ENCODE measurements at regions not wholly inside any gene's neighbourhood (a gene's known extent, or its start where the extent isn't known, plus 50 kb on each side); places are given as distances from the start of the nearest gene placed in this dataset.
"Not testable (repeated sequence)": the region's sequence is repeated elsewhere in the genome, so short reads cannot be mapped to it uniquely, and the experiment has no call there.

DNA sequence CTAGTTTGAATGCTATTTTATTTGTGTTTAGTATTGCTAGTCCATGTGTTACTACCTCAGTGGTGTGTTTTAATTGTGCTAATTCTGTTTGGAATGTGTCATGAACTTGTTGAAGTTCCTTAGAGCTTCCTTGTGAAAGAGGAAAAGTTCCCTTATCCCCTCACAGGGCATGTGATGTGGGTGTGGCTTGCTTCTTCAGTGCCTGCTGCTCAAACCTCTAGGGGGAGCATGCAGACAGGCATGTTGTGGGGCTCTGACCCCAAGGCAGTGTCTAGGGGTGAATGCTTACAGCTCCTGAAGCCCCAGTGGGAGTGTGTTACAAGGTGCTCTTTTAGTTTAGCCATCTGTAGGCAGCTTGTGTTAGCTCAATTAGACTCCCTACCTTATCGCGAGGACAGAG, 86.5 kb downstream of the MAGED4 start:
- Histone ChIP-seq H4K20me1 (ENCODE audit: insufficient read depth, low read length) (no peaks in the 10 kb centered on the region), H3K9ac (ENCODE audit: low read depth, low read length) (no peak overlapping the region), H2AFZ (ENCODE audit: low read depth, low read length) (no peak overlapping the region), H3K27me3 (ENCODE audit: insufficient read depth, low read length, poor library complexity) (no peaks in the 10 kb centered on the region), H3K36me3 (ENCODE audit: insufficient read depth, low read length) (no peaks in the 10 kb centered on the region), H3K4me3 (ENCODE audit: low read depth in 1 of 2, low read length in 2 of 2) (no peak overlapping the region), H3K27ac (ENCODE audit: low read length) (no peak overlapping the region), H3K4me2 (ENCODE audit: insufficient read depth, low read length) (no peak overlapping the region), H3K4me1 (ENCODE audit: insufficient read depth, low read length) (no peaks in the 10 kb centered on the region), H3K9me3 (ENCODE audit: insufficient read depth, low read length, severe bottlenecking) (no peaks in the 10 kb centered on the region), H3K79me2 (ENCODE audit: insufficient read depth, low read length) (no peaks in the 10 kb centered on the region)
- peak; percentile 6 for DNase-seq
- ATAC-seq (ENCODE audit: insufficient read depth, low read depth) = no peak
- TF ChIP-seq, protein P1, sequence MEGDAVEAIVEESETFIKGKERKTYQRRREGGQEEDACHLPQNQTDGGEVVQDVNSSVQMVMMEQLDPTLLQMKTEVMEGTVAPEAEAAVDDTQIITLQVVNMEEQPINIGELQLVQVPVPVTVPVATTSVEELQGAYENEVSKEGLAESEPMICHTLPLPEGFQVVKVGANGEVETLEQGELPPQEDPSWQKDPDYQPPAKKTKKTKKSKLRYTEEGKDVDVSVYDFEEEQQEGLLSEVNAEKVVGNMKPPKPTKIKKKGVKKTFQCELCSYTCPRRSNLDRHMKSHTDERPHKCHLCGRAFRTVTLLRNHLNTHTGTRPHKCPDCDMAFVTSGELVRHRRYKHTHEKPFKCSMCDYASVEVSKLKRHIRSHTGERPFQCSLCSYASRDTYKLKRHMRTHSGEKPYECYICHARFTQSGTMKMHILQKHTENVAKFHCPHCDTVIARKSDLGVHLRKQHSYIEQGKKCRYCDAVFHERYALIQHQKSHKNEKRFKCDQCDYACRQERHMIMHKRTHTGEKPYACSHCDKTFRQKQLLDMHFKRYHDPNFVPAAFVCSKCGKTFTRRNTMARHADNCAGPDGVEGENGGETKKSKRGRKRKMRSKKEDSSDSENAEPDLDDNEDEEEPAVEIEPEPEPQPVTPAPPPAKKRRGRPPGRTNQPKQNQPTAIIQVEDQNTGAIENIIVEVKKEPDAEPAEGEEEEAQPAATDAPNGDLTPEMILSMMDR (IDR thresholded peaks at IDR 0.05; ENCODE audit: borderline replicate concordance, extremely low read depth, low read length, poor library complexity, severe bottlenecking) = peak; percentile 51
- TF ChIP-seq EZH2 (IDR thresholded peaks at IDR 0.05; ENCODE audit: borderline replicate concordance, low read depth, low read length, severe bottlenecking) = no peak

- Histone ChIP-seq H3K36me3 (ENCODE audit: insufficient read depth, low read length) (no peaks in the 10 kb centered on the region), H3K27ac (ENCODE audit: low read length) (no peak overlapping the region), H3K9ac (ENCODE audit: low read depth, low read length) (no peak overlapping the region), H3K4me2 (ENCODE audit: insufficient read depth, low read length) (no peak overlapping the region), H3K4me1 (ENCODE audit: insufficient read depth, low read length) (no peaks in the 10 kb centered on the region), H3K79me2 (ENCODE audit: insufficient read depth, low read length) (no peaks in the 10 kb centered on the region), H2AFZ (ENCODE audit: low read depth, low read length) (no peak overlapping the region), H3K4me3 (ENCODE audit: low read depth in 1 of 2, low read length in 2 of 2) (no peak overlapping the region), H3K9me3 (ENCODE audit: insufficient read depth, low read length, severe bottlenecking) (no peaks in the 10 kb centered on the region), H4K20me1 (ENCODE audit: insufficient read depth, low read length) (no peaks in the 10 kb centered on the region), H3K27me3 (ENCODE audit: insufficient read depth, low read length, poor library complexity) (no peaks in the 10 kb centered on the region)
- DNase-seq = no peak
- no peak for ATAC-seq (ENCODE audit: insufficient read depth, low read depth)
- TF ChIP-seq, protein P1 (IDR thresholded peaks at IDR 0.05; ENCODE audit: borderline replicate concordance, extremely low read depth, low read length, poor library complexity, severe bottlenecking) = no peak
- no peak for TF ChIP-seq EZH2 (IDR thresholded peaks at IDR 0.05; ENCODE audit: borderline replicate concordance, low read depth, low read length, severe bottlenecking)
Measured at GRCh38 chrX:52277666-52278065, 91.2 kb upstream of the XAGE2 start.

DNA sequence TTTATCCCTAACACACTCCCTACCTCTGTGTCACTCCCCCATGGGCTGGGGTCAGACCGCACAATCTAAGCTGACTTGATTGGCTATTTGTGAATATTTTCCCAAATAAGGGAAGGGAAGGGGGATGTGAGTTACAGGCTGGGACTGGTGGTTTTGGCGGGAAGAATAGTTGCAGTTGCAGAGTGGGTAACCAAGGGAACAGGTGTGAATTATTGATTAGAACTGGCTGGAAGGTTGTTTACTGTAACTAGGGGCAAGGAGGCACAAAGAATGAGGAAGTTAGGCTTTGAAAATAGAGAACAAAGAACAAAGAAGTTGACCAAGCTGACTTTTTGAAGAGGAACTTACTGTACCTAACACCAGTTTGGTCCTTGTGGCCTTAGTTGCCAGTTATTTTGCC, 88.0 kb upstream of the XAGE2 start:
- no peaks in the 10 kb centered on the region for H3K27me3 ChIP-seq (ENCODE audit: insufficient read depth, low read length, poor library complexity)
- ATAC-seq (ENCODE audit: insufficient read depth, low read depth) (no peak), DNase-seq (no peak)
- H3K27ac ChIP-seq (ENCODE audit: low read length) = no peak overlapping the region
- no peak for TF ChIP-seq EZH2 (IDR thresholded peaks at IDR 0.05; ENCODE audit: borderline replicate concordance, low read depth, low read length, severe bottlenecking)
- TF ChIP-seq, protein P1 (IDR thresholded peaks at IDR 0.05; ENCODE audit: borderline replicate concordance, extremely low read depth, low read length, poor library complexity, severe bottlenecking) = no peak
- H3K36me3 ChIP-seq (ENCODE audit: insufficient read depth, low read length) = no peaks in the 10 kb centered on the region
- H3K4me2 ChIP-seq (ENCODE audit: insufficient read depth, low read length) = no peak overlapping the region
- H3K4me3 ChIP-seq (ENCODE audit: low read depth in 1 of 2, low read length in 2 of 2) = no peak overlapping the region
- no peaks in the 10 kb centered on the region for H3K79me2 ChIP-seq (ENCODE audit: insufficient read depth, low read length)
- H2AFZ ChIP-seq (ENCODE audit: low read depth, low read length) = no peak overlapping the region
- no peaks in the 10 kb centered on the region for H3K9me3 ChIP-seq (ENCODE audit: insufficient read depth, low read length, severe bottlenecking)
- H3K4me1 ChIP-seq (ENCODE audit: insufficient read depth, low read length) = no peaks in the 10 kb centered on the region
- H3K9ac ChIP-seq (ENCODE audit: low read depth, low read length) = no peak overlapping the region
- H4K20me1 ChIP-seq (ENCODE audit: insufficient read depth, low read length) = no peaks in the 10 kb centered on the region

GRCh38 chrX:52284865-52285264, 84.0 kb upstream of the XAGE2 start:
- H4K20me1 ChIP-seq (ENCODE audit: insufficient read depth, low read length) = no peaks in the 10 kb centered on the region
- no peak overlapping the region for H2AFZ ChIP-seq (ENCODE audit: low read depth, low read length)
- no peaks in the 10 kb centered on the region for H3K36me3 ChIP-seq (ENCODE audit: insufficient read depth, low read length)
- DNase-seq = no peak
- no peaks in the 10 kb centered on the region for H3K27me3 ChIP-seq (ENCODE audit: insufficient read depth, low read length, poor library complexity)
- no peak overlapping the region for H3K4me2 ChIP-seq (ENCODE audit: insufficient read depth, low read length)
- ATAC-seq (ENCODE audit: insufficient read depth, low read depth) = no peak
- H3K9me3 ChIP-seq (ENCODE audit: insufficient read depth, low read length, severe bottlenecking) = no peaks in the 10 kb centered on the region
- H3K4me3 ChIP-seq (ENCODE audit: low read depth in 1 of 2, low read length in 2 of 2) = no peak overlapping the region
- H3K9ac ChIP-seq (ENCODE audit: low read depth, low read length) = no peak overlapping the region
- no peak overlapping the region for H3K27ac ChIP-seq (ENCODE audit: low read length)
- no peaks in the 10 kb centered on the region for H3K4me1 ChIP-seq (ENCODE audit: insufficient read depth, low read length)
- no peaks in the 10 kb centered on the region for H3K79me2 ChIP-seq (ENCODE audit: insufficient read depth, low read length)
- TF ChIP-seq EZH2 (IDR thresholded peaks at IDR 0.05; ENCODE audit: borderline replicate concordance, low read depth, low read length, severe bottlenecking) = no peak
- TF ChIP-seq, protein P1 (IDR thresholded peaks at IDR 0.05; ENCODE audit: borderline replicate concordance, extremely low read depth, low read length, poor library complexity, severe bottlenecking) = no peak

- not testable (repeated sequence) for ATAC-seq (ENCODE audit: insufficient read depth, low read depth); H3K4me2 ChIP-seq (ENCODE audit: insufficient read depth, low read length); H3K9me3 ChIP-seq (ENCODE audit: insufficient read depth, low read length, severe bottlenecking); H3K4me1 ChIP-seq (ENCODE audit: insufficient read depth, low read length); H3K36me3 ChIP-seq (ENCODE audit: insufficient read depth, low read length); H3K4me3 ChIP-seq (ENCODE audit: low read depth in 1 of 2, low read length in 2 of 2); H3K9ac ChIP-seq (ENCODE audit: low read depth, low read length); H4K20me1 ChIP-seq (ENCODE audit: insufficient read depth, low read length); H2AFZ ChIP-seq (ENCODE audit: low read depth, low read length); H3K27me3 ChIP-seq (ENCODE audit: insufficient read depth, low read length, poor library complexity); H3K27ac ChIP-seq (ENCODE audit: low read length); DNase-seq; H3K79me2 ChIP-seq (ENCODE audit: insufficient read depth, low read length)
Measured at GRCh38 chrX:52298968-52299367, 69.9 kb upstream of the XAGE2 start.

Data from DND-41 (cell line).